ENCODE measurements at regions not wholly inside any gene's neighbourhood (a gene's known extent, or its start where the extent isn't known, plus 50 kb on each side); places are given as distances from the start of the nearest gene placed in this dataset.
"Not testable (repeated sequence)": the region's sequence is repeated elsewhere in the genome, so short reads cannot be mapped to it uniquely, and the experiment has no call there.

DNA sequence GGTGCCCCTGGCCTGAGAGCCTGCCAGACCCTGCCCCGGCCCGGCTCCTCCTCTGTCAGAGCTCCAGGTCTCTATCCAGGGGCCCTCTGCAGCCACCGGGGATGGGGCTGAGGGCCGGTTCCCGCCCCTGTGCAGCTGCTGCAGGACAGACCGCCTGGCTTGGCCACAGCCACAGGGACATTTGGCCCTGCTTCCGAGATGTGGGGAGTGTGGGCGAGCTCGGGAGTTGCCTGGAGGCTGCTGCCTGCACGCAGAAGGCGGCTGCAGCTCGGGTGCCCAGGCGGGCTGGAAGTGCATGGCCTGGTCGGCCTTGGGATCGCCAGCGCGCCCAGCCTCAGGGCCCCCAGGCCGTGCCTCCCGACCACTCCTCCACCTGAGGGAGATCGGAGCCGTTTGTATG is 284.8 kb downstream of the CWH43 start:
- H3K4me3 Mint-ChIP-seq; H3K27ac Mint-ChIP-seq; H3K27me3 Mint-ChIP-seq; H3K4me3 ChIP-seq (ENCODE audit: low read length); intact Hi-C loops (cut with micrococcal nuclease); CTCF ChIA-PET; H3K9me3 ChIP-seq (ENCODE audit: control insufficient read depth in 2 of 3, low read length in 3 of 3); POLR2A ChIA-PET; H3K9me3 Mint-ChIP-seq; H3K36me3 Mint-ChIP-seq; ATAC-seq; H3K27ac ChIP-seq (ENCODE audit: low read depth, low read length); H3K4me1 Mint-ChIP-seq; H3K27me3 ChIP-seq (ENCODE audit: control insufficient read depth in 2 of 2, insufficient read depth in 2 of 2, low read length in 2 of 2); H3K4me1 ChIP-seq (ENCODE audit: control insufficient read depth in 2 of 2, insufficient read depth in 2 of 2, low read length in 2 of 2); H3K36me3 ChIP-seq (ENCODE audit: control insufficient read depth in 2 of 3, insufficient read depth in 3 of 3, low read length in 3 of 3); DNase-seq: not testable (repeated sequence)

DNA sequence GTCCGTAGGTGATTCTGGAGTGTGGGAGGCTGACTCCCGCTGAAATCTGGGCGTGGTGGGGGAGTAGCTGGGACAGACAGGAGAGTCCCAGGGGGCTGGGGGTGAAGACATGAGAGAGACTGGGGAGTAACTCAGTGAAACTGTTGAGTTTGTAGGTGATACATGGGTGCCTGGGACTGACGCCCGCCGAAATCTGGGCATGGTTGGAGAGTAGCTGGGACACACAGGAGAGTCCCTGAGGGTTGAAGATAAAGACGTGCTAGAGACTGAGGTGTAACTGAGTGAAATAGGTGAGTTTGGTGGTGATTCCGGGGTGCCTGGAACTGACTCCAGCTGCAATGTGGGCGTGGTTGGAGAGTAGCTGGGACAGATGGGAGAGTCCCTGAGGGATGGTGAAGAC is 299.8 kb downstream of the CWH43 start:
- H3K27ac ChIP-seq (ENCODE audit: low read depth, low read length); intact Hi-C loops (cut with micrococcal nuclease); H3K4me1 Mint-ChIP-seq; DNase-seq; H3K9me3 ChIP-seq (ENCODE audit: control insufficient read depth in 2 of 3, low read length in 3 of 3); H3K27ac Mint-ChIP-seq; H3K36me3 ChIP-seq (ENCODE audit: control insufficient read depth in 2 of 3, insufficient read depth in 3 of 3, low read length in 3 of 3); H3K4me3 ChIP-seq (ENCODE audit: low read length); POLR2A ChIA-PET; H3K4me3 Mint-ChIP-seq; H3K36me3 Mint-ChIP-seq; H3K4me1 ChIP-seq (ENCODE audit: control insufficient read depth in 2 of 2, insufficient read depth in 2 of 2, low read length in 2 of 2); CTCF ChIA-PET; ATAC-seq; H3K27me3 Mint-ChIP-seq; H3K27me3 ChIP-seq (ENCODE audit: control insufficient read depth in 2 of 2, insufficient read depth in 2 of 2, low read length in 2 of 2): not testable (repeated sequence)
- peaks cover 0 to 19% (median 6%) of the 10 kb centered on the region in 11 donors for H3K9me3 Mint-ChIP-seq

DNA sequence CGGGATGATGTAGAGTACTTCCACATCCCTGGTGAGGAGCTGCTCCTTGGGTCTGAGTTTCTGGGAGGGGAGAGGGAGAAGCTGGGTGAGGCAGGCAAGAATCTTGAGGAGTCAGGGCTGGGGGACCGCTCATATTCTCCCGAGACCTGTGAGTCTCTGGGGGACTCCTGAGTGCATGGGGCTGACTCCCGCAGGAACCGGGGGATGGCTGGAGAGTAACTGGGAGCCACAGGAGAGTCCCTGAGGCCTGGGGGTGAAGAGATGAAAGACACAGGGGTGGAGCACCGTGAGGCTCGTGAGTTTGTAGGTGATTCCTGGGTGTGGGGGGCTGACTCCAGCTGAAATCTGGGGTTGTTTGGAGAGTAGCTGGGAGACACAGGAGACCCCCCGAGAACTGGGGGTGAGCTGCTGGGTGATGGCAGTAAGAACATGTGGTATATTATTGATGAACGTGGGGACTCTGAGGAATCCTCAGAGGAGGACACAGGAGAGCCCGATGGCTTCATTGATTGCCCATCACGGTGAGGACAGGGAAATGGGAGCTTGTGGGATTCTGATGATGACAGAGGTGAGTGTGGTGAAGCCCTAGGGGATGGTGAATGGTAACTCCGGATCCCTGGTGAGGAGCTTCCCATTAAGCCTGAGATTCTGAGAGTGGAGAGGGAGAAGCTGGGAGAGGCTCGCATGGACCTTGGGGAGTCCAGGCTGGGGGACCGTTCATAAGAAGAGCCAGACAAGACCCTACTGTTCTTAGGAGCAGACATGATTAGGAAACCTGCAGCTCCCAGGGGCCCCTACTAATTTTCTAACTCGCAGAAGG is 301.1 kb downstream of the CWH43 start:
- not testable (repeated sequence) for H3K27me3 ChIP-seq (ENCODE audit: control insufficient read depth in 2 of 2, insufficient read depth in 2 of 2, low read length in 2 of 2)

DNA sequence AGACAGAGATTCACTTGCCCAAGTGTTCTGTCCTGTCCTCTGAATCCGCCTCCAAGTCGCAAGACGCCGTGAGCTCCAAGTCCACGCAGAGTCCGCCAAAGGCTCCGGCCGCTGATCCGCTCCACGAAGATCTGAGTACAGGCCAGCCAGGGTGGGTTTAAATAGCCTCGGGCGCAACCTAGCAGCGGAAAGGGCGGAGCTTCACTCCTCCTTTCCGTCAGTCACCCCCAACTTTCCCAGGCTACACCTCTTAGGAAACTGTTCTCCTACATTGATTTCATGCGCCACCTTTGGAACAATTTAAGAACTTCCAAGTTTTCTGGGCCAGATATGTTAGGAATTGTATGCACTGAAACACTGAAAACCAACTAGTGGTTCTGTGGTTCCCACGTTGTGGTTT is 301.8 kb downstream of the CWH43 start:
- H3K27ac Mint-ChIP-seq; H3K4me3 Mint-ChIP-seq; H3K27me3 ChIP-seq (ENCODE audit: control insufficient read depth in 2 of 2, insufficient read depth in 2 of 2, low read length in 2 of 2); H3K27ac ChIP-seq (ENCODE audit: low read depth, low read length); H3K9me3 ChIP-seq (ENCODE audit: control insufficient read depth in 2 of 3, low read length in 3 of 3); H3K27me3 Mint-ChIP-seq; H3K4me1 ChIP-seq (ENCODE audit: control insufficient read depth in 2 of 2, insufficient read depth in 2 of 2, low read length in 2 of 2); H3K4me1 Mint-ChIP-seq; H3K4me3 ChIP-seq (ENCODE audit: low read length); H3K36me3 ChIP-seq (ENCODE audit: control insufficient read depth in 2 of 3, insufficient read depth in 3 of 3, low read length in 3 of 3); H3K36me3 Mint-ChIP-seq; intact Hi-C loops (cut with micrococcal nuclease); ATAC-seq; CTCF ChIA-PET; POLR2A ChIA-PET; DNase-seq: not testable (repeated sequence)
- H3K9me3 Mint-ChIP-seq: peaks cover 0 to 19% (median 8%) of the 10 kb centered on the region in 11 donors

More for the DNA sequence above, 301.1 kb downstream of the CWH43 start:
- H3K9me3 Mint-ChIP-seq: peaks cover 0 to 19% (median 8%) of the 10 kb centered on the region in 11 donors
- H3K9me3 ChIP-seq (ENCODE audit: control insufficient read depth in 2 of 3, low read length in 3 of 3); H3K36me3 Mint-ChIP-seq; H3K4me3 ChIP-seq (ENCODE audit: low read length); intact Hi-C loops (cut with micrococcal nuclease); H3K27ac ChIP-seq (ENCODE audit: low read depth, low read length); POLR2A ChIA-PET; H3K27ac Mint-ChIP-seq; H3K4me3 Mint-ChIP-seq; ATAC-seq; DNase-seq; H3K4me1 Mint-ChIP-seq; CTCF ChIA-PET; H3K27me3 Mint-ChIP-seq; H3K4me1 ChIP-seq (ENCODE audit: control insufficient read depth in 2 of 2, insufficient read depth in 2 of 2, low read length in 2 of 2); H3K36me3 ChIP-seq (ENCODE audit: control insufficient read depth in 2 of 3, insufficient read depth in 3 of 3, low read length in 3 of 3): not testable (repeated sequence)

DNA sequence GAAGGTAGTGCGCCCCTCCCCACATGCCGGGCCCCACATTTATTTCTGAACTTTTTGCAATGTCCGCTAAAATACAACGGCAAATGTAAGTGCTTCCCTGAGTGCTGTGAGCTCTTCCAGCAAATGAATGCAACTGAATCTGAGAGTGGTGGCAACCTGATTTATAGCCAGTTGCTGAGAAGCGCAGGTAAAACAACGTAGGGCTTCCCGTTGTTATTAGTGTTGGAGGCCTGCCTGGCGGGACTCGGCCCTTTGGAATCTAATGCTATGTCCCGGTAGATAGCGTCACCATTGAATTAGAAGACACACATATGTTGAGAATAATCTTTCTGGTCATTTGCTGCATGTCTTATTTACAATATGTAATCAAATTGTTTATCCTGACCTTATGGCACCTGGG is 302.7 kb downstream of the CWH43 start:
- H3K4me3 ChIP-seq (ENCODE audit: low read length); CTCF ChIA-PET; H3K4me3 Mint-ChIP-seq; ATAC-seq; H3K27me3 Mint-ChIP-seq; H3K27ac ChIP-seq (ENCODE audit: low read depth, low read length); H3K27ac Mint-ChIP-seq; POLR2A ChIA-PET; H3K4me1 ChIP-seq (ENCODE audit: control insufficient read depth in 2 of 2, insufficient read depth in 2 of 2, low read length in 2 of 2); H3K4me1 Mint-ChIP-seq; DNase-seq; H3K9me3 ChIP-seq (ENCODE audit: control insufficient read depth in 2 of 3, low read length in 3 of 3); H3K36me3 ChIP-seq (ENCODE audit: control insufficient read depth in 2 of 3, insufficient read depth in 3 of 3, low read length in 3 of 3); intact Hi-C loops (cut with micrococcal nuclease); H3K27me3 ChIP-seq (ENCODE audit: control insufficient read depth in 2 of 2, insufficient read depth in 2 of 2, low read length in 2 of 2); H3K36me3 Mint-ChIP-seq: not testable (repeated sequence)
- peaks cover 0 to 19% (median 8%) of the 10 kb centered on the region in 11 donors for H3K9me3 Mint-ChIP-seq

DNA sequence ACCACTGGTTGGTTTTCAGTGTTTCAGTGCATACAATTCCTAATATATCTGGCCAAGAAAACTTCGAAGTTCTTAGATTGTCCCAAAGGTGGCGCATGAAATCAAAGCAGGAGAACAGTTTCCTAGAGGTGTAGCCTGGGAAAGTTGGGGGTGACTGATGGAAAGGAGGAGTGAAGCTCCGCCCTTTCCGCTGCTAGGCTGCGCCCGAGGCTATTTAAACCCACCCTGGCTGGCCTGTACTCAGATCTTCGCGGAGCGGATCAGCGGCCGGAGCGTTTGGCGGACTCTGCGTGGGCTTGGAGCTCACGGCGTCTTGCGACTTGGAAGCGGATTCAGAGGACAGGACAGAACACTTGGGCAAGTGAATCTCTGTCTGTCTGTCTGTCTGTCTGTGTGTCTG is 328.7 kb downstream of the CWH43 start:
- H3K27ac Mint-ChIP-seq; H3K27ac ChIP-seq (ENCODE audit: low read depth, low read length); ATAC-seq; H3K4me1 ChIP-seq (ENCODE audit: control insufficient read depth in 2 of 2, insufficient read depth in 2 of 2, low read length in 2 of 2); H3K4me3 ChIP-seq (ENCODE audit: low read length); POLR2A ChIA-PET; H3K9me3 ChIP-seq (ENCODE audit: control insufficient read depth in 2 of 3, low read length in 3 of 3); H3K36me3 ChIP-seq (ENCODE audit: control insufficient read depth in 2 of 3, insufficient read depth in 3 of 3, low read length in 3 of 3); intact Hi-C loops (cut with micrococcal nuclease); DNase-seq; H3K4me3 Mint-ChIP-seq; H3K27me3 ChIP-seq (ENCODE audit: control insufficient read depth in 2 of 2, insufficient read depth in 2 of 2, low read length in 2 of 2); CTCF ChIA-PET; H3K4me1 Mint-ChIP-seq; H3K36me3 Mint-ChIP-seq: not testable (repeated sequence)
- H3K9me3 Mint-ChIP-seq: peaks cover 0 to 31% (median 13%) of the 10 kb centered on the region in 11 donors
- H3K27me3 Mint-ChIP-seq: peaks cover 0 to 18% (median 0%) of the 10 kb centered on the region in 5 donors

DNA sequence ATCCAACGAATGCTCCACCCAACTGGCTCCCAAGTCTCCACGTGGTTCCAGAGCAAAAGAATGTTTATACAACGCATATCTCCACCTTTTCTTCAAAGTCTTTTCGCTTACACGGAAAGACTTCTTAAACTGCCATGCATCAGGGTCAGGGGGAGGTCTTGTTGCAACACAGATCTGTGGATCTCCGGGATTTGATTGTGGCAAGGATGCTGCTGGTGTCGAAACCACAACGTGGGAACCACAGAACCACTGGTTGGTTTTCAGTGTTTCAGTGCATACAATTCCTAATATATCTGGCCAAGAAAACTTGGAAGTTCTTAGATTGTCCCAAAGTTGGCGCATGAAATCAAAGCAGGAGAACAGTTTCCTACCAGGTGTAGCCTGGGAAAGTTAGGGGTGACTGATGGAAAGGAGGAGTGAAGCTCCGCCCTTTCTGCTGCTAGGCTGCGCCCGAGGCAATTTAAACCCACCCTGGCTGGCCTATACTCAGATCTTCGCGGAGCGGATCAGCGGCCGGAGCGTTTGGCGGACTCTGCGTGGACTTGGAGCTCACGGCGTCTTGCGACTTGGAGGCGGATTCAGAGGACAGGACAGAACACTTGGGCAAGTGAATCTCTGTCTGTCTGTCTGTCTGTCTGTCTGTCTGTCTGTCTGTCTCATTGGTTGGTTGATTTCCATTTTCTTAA is 334.8 kb downstream of the CWH43 start:
- H3K4me3 Mint-ChIP-seq; H3K27me3 ChIP-seq (ENCODE audit: control insufficient read depth in 2 of 2, insufficient read depth in 2 of 2, low read length in 2 of 2); H3K9me3 ChIP-seq (ENCODE audit: control insufficient read depth in 2 of 3, low read length in 3 of 3); H3K27ac ChIP-seq (ENCODE audit: low read depth, low read length); intact Hi-C loops (cut with micrococcal nuclease); H3K4me1 ChIP-seq (ENCODE audit: control insufficient read depth in 2 of 2, insufficient read depth in 2 of 2, low read length in 2 of 2); H3K36me3 ChIP-seq (ENCODE audit: control insufficient read depth in 2 of 3, insufficient read depth in 3 of 3, low read length in 3 of 3); DNase-seq; H3K4me3 ChIP-seq (ENCODE audit: low read length); H3K27ac Mint-ChIP-seq; POLR2A ChIA-PET; H3K4me1 Mint-ChIP-seq; ATAC-seq; CTCF ChIA-PET: not testable (repeated sequence)
- peaks cover 0 to 26% (median 4%) of the 10 kb centered on the region in 5 donors for H3K27me3 Mint-ChIP-seq
- peaks cover 0 to 30% (median 18%) of the 10 kb centered on the region in 11 donors for H3K9me3 Mint-ChIP-seq
- H3K36me3 Mint-ChIP-seq: peaks cover 0 to 17% (median 5%) of the 10 kb centered on the region in 5 donors

Data from naive thymus-derived CD4-positive, alpha-beta T cell (primary cell).